Stomach smooth muscle (tissue), 2 donors: ENCODE measurements at regions not wholly inside any gene's neighbourhood (a gene's known extent, or its start where the extent isn't known, plus 50 kb on each side); places are given as distances from the start of the nearest gene placed in this dataset.
"Not testable (repeated sequence)": the region's sequence is repeated elsewhere in the genome, so short reads cannot be mapped to it uniquely, and the experiment has no call there.

Experiments used
- H3K27ac ChIP-seq: one replicate; pipeline ENCODE4 v1.7.0; 2013; ENCODE audit warnings: mild to moderate bottlenecking, low read length, inconsistent platforms
- H3K27me3 ChIP-seq, 2 donors: one replicate each; pipeline ENCODE4 v1.7.0; 2013; ENCODE audit warnings: low read length in 2 of 2; ENCODE audit not compliant: insufficient read depth in 2 of 2, control insufficient read depth in 1 of 2
- H3K36me3 ChIP-seq, 2 donors: one replicate each; pipeline ENCODE4 v1.7.0; 2013; ENCODE audit warnings: low read length in 2 of 2; ENCODE audit not compliant: control insufficient read depth in 2 of 2, insufficient read depth in 2 of 2
- H3K4me1 ChIP-seq: one replicate; pipeline ENCODE4 v1.7.0; 2013; ENCODE audit warnings: low read length; ENCODE audit not compliant: control insufficient read depth, insufficient read depth
- H3K4me3 ChIP-seq, 2 donors: one replicate each; pipeline ENCODE4 v1.7.0; 2013; ENCODE audit warnings: low read length in 2 of 2
- H3K9ac ChIP-seq, 2 donors: one replicate each; pipeline ENCODE4 v1.7.0; 2013; ENCODE audit warnings: low read length in 2 of 2, mild to moderate bottlenecking in 1 of 2
- H3K9me3 ChIP-seq, 2 donors: one replicate each; pipeline ENCODE4 v1.7.0; 2013; ENCODE audit warnings: low read length in 2 of 2; ENCODE audit not compliant: control insufficient read depth in 2 of 2
- donor health status: healthy.
- donor health status: Pancreatic carcinoma.

DNA sequence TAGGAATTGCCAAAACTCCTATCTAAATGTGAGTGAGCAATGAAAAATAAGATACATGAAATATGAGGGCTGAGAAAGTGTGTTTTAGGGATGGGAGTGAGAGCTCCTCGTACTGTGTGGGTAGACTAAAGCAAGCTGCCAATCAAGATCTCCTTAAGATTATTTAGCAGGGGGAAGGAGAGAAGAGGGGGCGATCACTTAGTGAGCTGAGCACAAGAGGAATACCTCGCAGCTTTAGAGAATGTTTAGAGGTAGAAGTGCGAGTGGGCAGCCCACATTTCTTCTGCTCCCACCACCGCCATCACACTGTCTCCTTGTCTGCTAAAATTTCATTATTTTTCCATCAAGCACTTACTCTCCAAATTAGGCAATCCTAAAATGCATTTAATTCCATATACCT, 312.6 kb downstream of the ALDH8A1 start:
- no peaks in the 10 kb centered on the region for H3K27me3 ChIP-seq
- H3K4me3 ChIP-seq, result no peak overlapping the region
- H3K9ac ChIP-seq, result no peak overlapping the region
- H3K9me3 ChIP-seq, result no peaks in the 10 kb centered on the region
- H3K27ac ChIP-seq, result no peak overlapping the region
- H3K4me1 ChIP-seq, result no peaks in the 10 kb centered on the region
- H3K36me3 ChIP-seq, result no peaks in the 10 kb centered on the region

- H3K27ac ChIP-seq, result no peak overlapping the region
- H3K4me3 ChIP-seq, result no peak overlapping the region
- H3K36me3 ChIP-seq, result no peaks in the 10 kb centered on the region
- H3K4me1 ChIP-seq, result no peaks in the 10 kb centered on the region
- H3K9ac ChIP-seq, result no peak overlapping the region
- H3K9me3 ChIP-seq, result no peaks in the 10 kb centered on the region
- H3K27me3 ChIP-seq, result no peaks in the 10 kb centered on the region
Observed at GRCh38 chr6:134636186-134636799, 313.6 kb downstream of the ALDH8A1 start.

DNA sequence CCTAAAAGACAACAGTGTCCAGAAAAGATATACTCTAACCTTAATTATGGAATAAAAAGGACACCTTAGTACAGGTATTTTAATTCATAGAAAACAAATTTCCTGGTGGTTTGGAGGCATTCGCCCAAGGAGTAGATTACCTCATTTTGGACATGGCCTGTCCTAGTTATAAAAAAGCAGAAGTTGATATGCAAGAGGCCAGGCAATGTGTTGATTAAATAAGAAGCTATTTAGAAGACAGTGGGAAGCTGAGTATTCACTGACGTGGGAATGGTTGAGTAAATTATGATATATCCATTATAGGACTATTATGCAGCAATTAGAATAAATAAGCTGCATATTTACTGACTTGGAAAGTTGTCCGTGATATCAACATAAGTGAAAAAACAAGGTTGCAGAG, 314.9 kb downstream of the ALDH8A1 start:
- no peaks in the 10 kb centered on the region for H3K9me3 ChIP-seq
- H3K36me3 ChIP-seq, result no peaks in the 10 kb centered on the region
- H3K27me3 ChIP-seq, result no peaks in the 10 kb centered on the region
- H3K4me1 ChIP-seq, result no peaks in the 10 kb centered on the region
- H3K9ac ChIP-seq, result no peak overlapping the region
- H3K4me3 ChIP-seq, result no peak overlapping the region
- no peak overlapping the region for H3K27ac ChIP-seq

DNA sequence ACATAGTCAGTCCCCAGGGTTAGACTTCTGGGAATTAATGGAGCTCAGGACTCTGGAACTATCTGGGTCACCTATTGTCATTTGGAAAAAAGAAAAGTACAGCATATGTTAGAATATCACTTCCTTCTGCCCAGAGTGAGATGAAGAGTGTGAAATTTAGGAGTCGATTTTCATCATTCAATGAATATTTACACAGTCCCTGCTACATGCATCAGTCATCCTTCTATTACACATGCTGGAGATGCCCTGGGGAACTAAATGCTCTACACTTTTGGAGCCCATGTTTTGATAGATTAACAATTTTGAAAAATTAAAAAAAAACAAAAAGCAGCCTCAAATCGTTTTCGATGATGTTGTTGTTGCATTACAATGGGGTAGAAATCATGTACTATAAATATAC, 315.4 kb downstream of the ALDH8A1 start:
- no peaks in the 10 kb centered on the region for H3K9me3 ChIP-seq

DNA sequence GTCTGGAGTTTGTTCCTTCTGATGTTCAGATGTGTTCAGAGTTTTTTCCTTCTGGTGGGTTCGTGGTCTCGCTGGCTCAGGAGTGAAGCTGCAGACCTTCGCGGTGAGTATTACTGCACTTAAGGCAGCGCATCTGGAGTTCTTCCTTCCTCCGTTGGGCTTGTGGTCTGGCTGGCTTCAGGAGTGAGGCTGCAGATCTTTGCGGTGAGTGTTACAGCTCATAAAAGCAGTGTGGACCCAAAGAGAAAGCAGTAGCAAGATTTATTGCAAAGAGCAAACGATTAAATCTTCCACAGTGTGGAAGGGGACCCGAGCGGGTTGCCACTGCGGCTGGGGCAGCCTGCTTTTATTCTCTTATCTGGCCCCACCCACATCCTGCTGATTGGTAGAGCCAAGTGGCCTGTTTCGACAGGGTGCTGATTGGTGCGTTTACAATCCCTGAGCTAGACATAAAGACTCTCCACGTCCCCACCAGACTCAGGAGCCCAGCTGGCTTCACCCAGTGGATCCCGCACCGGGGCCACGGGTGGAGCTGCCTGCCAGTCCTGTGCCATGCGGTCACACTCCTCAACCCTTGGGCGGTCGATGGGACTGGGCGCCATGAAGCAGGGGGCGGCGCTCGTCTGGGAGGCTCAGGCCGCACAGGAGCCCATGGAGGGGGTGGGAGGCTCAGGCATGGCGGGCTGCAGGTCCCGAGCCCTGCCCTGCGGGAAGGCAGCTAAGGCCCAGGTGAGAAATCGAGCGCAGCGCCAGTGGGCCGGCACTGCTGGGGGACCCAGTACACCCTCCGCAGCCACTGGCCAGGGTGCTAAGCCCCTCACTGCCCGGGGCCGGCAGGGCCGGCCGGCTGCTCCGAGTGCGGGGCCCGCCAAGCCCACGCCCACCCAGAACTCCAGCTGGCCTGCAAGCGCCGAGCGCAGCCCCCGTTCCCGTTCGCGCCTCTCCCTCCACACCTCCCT, 315.3 kb upstream of the SGK1 start:
- not testable (repeated sequence) for H3K9me3 ChIP-seq, H3K27ac ChIP-seq, H3K4me3 ChIP-seq, H3K27me3 ChIP-seq, H3K36me3 ChIP-seq, H3K9ac ChIP-seq, H3K4me1 ChIP-seq

More for the DNA sequence above, 315.4 kb downstream of the ALDH8A1 start:
- Histone ChIP-seq H3K9ac (no peak overlapping the region), H3K4me1 (no peaks in the 10 kb centered on the region), H3K27me3 (no peaks in the 10 kb centered on the region), H3K4me3 (no peak overlapping the region), H3K36me3 (no peaks in the 10 kb centered on the region), H3K27ac (no peak overlapping the region)

GRCh38 chr6:134632024-134632423, 314.1 kb upstream of the SGK1 start:
- H3K9me3 ChIP-seq, result no peaks in the 10 kb centered on the region
- H3K9ac ChIP-seq, result no peak overlapping the region
- H3K4me1 ChIP-seq, result no peaks in the 10 kb centered on the region
- no peak overlapping the region for H3K4me3 ChIP-seq
- H3K27me3 ChIP-seq, result no peaks in the 10 kb centered on the region
- H3K27ac ChIP-seq, result no peak overlapping the region
- H3K36me3 ChIP-seq, result no peaks in the 10 kb centered on the region

DNA sequence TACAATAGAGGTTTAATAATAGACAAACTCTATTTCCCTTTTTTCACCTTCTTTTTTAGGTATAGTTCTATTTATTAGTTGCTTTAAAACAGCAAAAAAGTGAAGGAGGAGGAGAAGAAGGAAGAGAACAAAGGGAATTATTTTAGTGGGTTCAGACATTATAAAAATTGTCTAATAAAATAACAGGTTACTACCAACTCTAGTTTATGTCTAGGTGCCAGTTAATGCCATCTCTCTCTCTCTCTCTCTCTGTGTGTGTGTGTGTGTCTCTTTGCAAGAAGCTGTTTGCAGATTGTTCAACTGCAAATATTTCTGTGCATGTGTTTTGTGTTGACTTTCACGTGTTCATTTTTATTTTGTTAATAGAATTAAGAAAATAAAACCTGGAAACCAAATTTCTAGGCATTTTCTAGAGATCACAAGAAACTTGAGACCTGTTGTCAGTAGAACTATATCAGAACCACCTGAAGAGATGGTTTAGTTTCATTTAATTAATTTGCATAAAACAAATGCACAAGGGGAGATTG, 313.5 kb upstream of the SGK1 start:
- Histone ChIP-seq H3K27ac (no peak overlapping the region), H3K4me1 (no peaks in the 10 kb centered on the region), H3K27me3 (no peaks in the 10 kb centered on the region), H3K9me3 (no peaks in the 10 kb centered on the region), H3K36me3 (no peaks in the 10 kb centered on the region), H3K9ac (no peak overlapping the region), H3K4me3 (no peak overlapping the region)

GRCh38 chr6:134630508-134631121, 312.7 kb upstream of the SGK1 start:
- Histone ChIP-seq H3K9me3 (no peaks in the 10 kb centered on the region), H3K4me1 (no peaks in the 10 kb centered on the region), H3K36me3 (no peaks in the 10 kb centered on the region), H3K27me3 (no peaks in the 10 kb centered on the region), H3K9ac (no peak overlapping the region), H3K27ac (no peak overlapping the region), H3K4me3 (no peak overlapping the region)

DNA sequence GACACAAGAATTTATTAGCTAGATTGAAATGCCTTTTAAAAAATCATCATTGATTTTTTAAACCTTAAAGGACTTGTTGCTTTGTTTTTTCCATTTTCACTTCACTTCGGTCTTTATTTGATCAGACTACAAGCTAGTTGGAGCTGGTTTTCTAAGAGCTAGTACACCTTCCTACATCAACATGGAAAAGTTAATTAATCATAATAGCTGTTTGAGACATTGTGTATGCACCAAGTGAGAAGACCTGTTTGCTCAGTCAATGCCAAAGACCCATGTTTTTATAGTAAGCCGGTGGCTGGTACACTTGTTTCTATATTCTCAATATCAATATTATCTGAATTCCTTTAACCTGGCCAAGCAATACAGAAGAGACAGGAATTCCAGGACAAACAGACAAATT, 310.2 kb upstream of the SGK1 start:
- Histone ChIP-seq H3K36me3 (no peaks in the 10 kb centered on the region), H3K4me1 (no peaks in the 10 kb centered on the region), H3K4me3 (no peak overlapping the region), H3K27me3 (no peaks in the 10 kb centered on the region), H3K27ac (no peak overlapping the region), H3K9me3 (no peaks in the 10 kb centered on the region), H3K9ac (no peak overlapping the region)

DNA sequence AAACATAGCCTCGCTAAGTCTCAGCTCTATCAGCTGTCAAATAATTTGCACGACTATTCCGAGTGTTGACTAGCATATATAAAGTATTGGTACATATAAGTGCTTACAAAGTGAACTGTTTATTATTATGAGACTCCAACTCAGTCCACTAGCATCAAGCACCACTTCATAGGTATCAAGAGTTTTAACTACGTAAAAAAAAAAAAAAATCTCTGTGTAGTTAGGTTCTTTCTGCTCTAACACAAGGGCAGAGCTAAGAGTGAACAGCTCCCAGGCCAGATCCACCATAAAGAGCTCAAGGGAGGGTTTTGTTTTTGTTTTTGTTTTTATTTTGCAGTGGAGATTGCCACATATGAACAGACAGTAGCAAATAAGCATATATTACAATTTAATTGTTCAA, 309.8 kb upstream of the SGK1 start:
- H3K4me1 ChIP-seq, result no peaks in the 10 kb centered on the region
- H3K9ac ChIP-seq, result no peak overlapping the region
- no peaks in the 10 kb centered on the region for H3K27me3 ChIP-seq
- no peak overlapping the region for H3K27ac ChIP-seq
- no peak overlapping the region for H3K4me3 ChIP-seq
- H3K36me3 ChIP-seq, result no peaks in the 10 kb centered on the region
- H3K9me3 ChIP-seq, result no peaks in the 10 kb centered on the region
